ENCODE measurements at regions not wholly inside any gene's neighbourhood (a gene's known extent, or its start where the extent isn't known, plus 50 kb on each side); places are given as distances from the start of the nearest gene placed in this dataset.
A peak's percentile ranks its signal among the peaks of the same experiment; 100 is the strongest.
"Not testable (repeated sequence)": the region's sequence is repeated elsewhere in the genome, so short reads cannot be mapped to it uniquely, and the experiment has no call there.

DNA sequence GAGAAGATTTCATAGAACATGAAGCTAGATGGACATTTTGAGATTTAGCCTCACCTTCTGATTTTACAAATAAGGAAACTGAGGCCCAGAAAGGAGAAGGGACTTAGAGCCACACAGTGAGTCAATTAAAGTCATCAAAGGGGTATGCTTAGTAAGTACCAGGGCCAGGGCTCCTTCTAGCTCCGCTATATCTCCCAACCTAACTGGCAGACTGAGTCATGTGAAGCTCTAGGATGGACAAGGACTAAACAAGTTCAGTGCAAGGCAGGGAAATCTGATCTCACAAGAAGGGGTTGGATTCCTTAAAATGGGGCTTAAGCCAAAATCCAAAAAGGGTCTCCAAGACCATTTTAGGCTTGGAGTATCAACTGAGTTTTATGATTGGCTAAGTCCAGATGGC, 215.8 kb downstream of the PHLDA1 start:
- no peak overlapping the region for H3K27ac Mint-ChIP-seq
- H3K36me3 Mint-ChIP-seq = no peaks in the 10 kb centered on the region
- DNase-seq (ENCODE audit: low spot score in 2 of 2) = no peak
- H3K9me3 Mint-ChIP-seq = no peaks in the 10 kb centered on the region
- ATAC-seq = no peak

- no peak for DNase-seq (ENCODE audit: low spot score in 2 of 2)
- no peak overlapping the region for H3K27ac Mint-ChIP-seq
- peak in 1 of 2 donors; percentile 69 for ATAC-seq
These were observed 216.5 kb downstream of the PHLDA1 start for GRCh38 chr12:75814851-75815754.

DNA sequence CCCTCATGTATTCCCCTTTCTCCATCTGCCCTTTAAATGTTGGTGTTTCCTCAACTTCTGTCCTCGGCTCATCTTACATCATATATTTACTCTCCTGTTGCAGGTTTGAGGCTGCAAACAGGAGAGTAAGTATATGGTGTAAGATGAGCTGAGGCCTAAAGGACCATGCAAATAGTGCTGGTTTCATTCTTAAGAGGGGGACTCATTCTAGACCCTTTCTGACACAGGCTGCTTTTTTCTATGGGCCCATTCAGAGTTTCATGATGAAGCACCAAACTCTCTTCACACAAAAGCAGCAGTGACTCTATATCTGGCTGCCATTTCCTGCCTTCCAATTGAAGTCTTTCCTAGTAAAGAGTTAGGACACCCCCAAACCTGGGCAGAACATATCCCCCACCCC, 218.5 kb downstream of the PHLDA1 start:
- DNase-seq (ENCODE audit: low spot score in 2 of 2) (no peak), ATAC-seq (peak in 1 of 2 donors; percentile 59)
- Mint-ChIP-seq H3K9me3 (no peaks in the 10 kb centered on the region), H3K27ac (no peak overlapping the region), H3K36me3 (no peaks in the 10 kb centered on the region)

More at GRCh38 chr12:75814851-75815754, 216.5 kb downstream of the PHLDA1 start:
- H3K36me3 Mint-ChIP-seq = no peaks in the 10 kb centered on the region
- no peaks in the 10 kb centered on the region for H3K9me3 Mint-ChIP-seq

DNA sequence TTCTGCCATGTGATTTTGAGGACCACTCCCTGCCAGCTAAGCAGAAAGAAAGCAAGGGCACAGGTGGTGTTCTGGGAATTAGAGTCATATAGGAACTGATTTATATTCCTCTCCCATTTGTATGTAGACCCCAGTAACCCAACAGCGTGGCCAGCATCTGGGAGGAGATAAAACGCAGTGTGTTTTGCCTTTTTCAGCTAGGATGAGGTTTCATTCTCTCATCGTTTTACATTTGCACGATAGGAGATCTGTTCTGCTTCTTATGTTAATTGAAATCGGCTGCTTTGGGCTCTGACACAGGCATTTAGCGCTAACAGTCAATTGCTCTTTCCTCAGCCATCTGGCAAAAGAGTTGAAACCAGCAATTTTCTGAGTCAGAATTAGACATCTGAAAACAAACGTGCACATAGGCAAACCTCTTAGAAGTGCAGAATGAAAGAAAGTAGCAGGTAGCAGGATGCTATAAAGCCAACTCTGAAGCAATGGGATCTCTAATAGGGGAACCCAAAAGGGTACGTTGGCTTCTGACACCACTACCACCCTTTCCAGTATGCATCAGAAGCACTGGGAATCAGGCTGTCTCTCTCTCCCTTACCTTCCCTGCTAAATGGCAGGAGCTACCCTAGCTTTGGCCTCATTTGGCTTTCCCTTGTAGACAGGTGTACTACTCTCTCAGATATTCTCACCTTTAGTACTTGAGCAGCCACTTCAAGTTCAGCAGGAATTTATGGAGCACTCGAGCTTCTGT, 219.1 kb downstream of the PHLDA1 start:
- DNase-seq (ENCODE audit: low spot score in 2 of 2) = no peak
- H3K27ac Mint-ChIP-seq = no peak overlapping the region
- ATAC-seq = peak in 1 of 2 donors; percentile 43
- no peaks in the 10 kb centered on the region for H3K9me3 Mint-ChIP-seq
- no peaks in the 10 kb centered on the region for H3K36me3 Mint-ChIP-seq

DNA sequence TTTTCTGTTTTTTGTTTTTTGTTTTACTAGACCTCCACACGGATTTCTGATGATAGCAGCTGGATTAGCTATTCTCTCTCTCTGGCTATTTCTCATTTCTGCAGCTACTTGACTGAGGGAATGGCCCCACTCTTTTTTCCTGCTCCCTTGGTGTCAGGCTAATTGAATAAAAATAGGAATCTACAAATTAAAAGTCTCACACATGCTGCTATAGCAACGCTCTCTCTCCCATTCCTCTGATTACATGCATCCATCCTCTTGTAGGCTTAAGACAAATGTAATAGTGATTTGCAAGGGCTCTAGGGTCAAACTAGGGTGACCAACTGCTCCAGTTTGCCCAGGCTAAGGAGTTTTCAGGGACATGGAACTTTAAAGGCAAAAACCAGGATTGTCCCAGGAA, 221.8 kb downstream of the PHLDA1 start:
- DNase-seq (ENCODE audit: low spot score in 2 of 2) (no peak), ATAC-seq (no peak)
- Mint-ChIP-seq H3K36me3 (no peaks in the 10 kb centered on the region), H3K27ac (no peak overlapping the region), H3K9me3 (peaks cover 0 to 4% of the 10 kb centered on the region in 2 donors)

DNA sequence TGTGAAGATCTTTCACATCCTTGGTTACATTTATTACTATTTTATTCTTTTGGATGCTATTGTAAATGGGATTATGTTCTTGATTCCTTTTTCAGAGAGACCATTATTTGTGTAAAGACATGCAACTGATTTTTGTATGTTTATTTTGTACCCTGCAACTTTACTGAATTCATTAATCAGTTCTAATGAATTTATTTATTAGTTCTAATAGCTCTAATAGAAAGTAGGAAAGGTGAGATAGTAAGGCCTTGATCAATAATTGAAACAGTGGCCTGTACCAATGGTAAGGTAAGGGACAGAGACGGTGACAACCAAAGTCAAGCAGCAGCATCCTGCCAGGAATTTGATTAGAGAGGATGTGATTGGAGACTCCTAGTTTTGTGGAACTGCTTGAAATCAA, 224.1 kb downstream of the PHLDA1 start:
- peaks cover 0 to 4% of the 10 kb centered on the region in 2 donors for H3K9me3 Mint-ChIP-seq
- no peak overlapping the region for H3K27ac Mint-ChIP-seq
- ATAC-seq (no peak), DNase-seq (ENCODE audit: low spot score in 2 of 2) (no peak)
- H3K36me3 Mint-ChIP-seq = no peaks in the 10 kb centered on the region

DNA sequence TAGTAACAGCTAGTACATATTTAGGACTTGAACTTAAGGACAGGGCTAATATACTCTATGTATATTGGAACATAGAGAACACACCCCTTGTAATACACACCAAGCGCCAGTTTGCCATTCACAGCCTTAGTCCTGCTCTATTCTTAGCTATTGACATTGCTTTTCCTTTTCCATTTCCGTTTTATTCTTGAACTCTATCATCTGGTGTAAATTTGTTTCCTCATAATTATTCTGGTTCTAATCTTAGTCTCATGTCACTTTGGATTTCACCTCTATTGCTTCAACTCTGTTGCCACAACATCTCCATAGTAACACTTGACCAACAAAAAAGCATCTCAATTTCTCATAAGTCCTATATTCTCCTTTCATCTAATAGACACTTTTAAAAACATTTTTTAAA, 225.7 kb downstream of the PHLDA1 start:
- DNase-seq (ENCODE audit: low spot score in 2 of 2) (no peak), ATAC-seq (no peak)
- Mint-ChIP-seq H3K9me3 (peaks cover 0 to 4% of the 10 kb centered on the region in 2 donors), H3K27ac (no peak overlapping the region), H3K36me3 (no peaks in the 10 kb centered on the region)

DNA sequence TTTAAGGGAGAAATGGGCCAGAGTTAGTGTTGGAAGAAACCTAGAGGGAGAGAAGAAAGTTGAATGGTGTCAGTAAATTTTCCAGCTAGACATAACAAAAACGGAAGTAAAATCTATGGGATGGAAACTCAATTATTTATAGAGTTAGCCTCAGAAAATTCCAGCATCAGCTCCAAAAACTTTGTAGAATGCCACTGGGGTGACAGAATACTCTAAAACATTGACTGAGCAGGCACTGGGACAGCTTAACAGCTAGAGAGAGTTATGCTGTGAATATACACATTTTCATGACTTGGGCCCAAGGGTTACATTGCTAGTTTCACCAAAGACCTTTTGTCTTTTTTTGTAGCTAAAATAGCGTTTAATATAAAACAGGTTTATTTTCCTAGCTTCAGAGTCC, 226.3 kb downstream of the PHLDA1 start:
- Mint-ChIP-seq H3K27ac (no peak overlapping the region), H3K9me3 (peaks cover 0 to 4% of the 10 kb centered on the region in 2 donors), H3K36me3 (no peaks in the 10 kb centered on the region)
- no peak for ATAC-seq
- DNase-seq (ENCODE audit: low spot score in 2 of 2) = no peak

GRCh38 chr12:75798136-75798926, 233.2 kb downstream of the PHLDA1 start:
- Mint-ChIP-seq H3K9me3 (no peaks in the 10 kb centered on the region), H3K36me3 (no peaks in the 10 kb centered on the region), H3K27ac (no peak overlapping the region)
- ATAC-seq (no peak), DNase-seq (ENCODE audit: low spot score in 2 of 2) (no peak)

DNA sequence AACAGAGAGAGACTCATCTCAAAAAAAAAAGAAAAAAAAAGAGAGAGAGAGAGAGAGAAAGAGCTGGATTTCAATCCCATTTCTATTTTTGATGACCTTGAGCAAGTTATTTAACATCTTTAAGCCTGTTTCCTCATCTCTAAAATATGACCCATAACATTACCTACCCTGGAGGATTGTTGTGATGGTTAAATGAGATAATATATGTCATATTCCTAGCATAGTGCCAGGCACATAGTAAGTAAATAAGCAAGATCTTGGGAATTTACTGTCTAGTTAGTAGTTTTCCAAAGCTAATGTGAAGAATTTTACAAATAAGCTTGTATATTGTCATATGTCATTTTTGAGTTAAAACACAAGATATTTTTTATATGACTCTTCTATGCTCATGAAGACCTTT, 236.5 kb downstream of the PHLDA1 start:
- H3K9me3 Mint-ChIP-seq = no peaks in the 10 kb centered on the region
- no peak for ATAC-seq

GRCh38 chr12:75792687-75793086, 238.9 kb downstream of the PHLDA1 start:
- H3K9me3 Mint-ChIP-seq = peaks cover 0 to 4% of the 10 kb centered on the region in 2 donors
- H3K36me3 Mint-ChIP-seq = no peaks in the 10 kb centered on the region
- H3K27ac Mint-ChIP-seq = no peak overlapping the region

More for the DNA sequence above, 236.5 kb downstream of the PHLDA1 start:
- H3K36me3 Mint-ChIP-seq = no peaks in the 10 kb centered on the region
- no peak overlapping the region for H3K27ac Mint-ChIP-seq
- no peak for DNase-seq (ENCODE audit: low spot score in 2 of 2)

GRCh38 chr12:75790219-75790618, 241.4 kb downstream of the PHLDA1 start:
- H3K27ac Mint-ChIP-seq = peak overlapping the region in 1 of 2 donors; percentile 25

More at GRCh38 chr12:75792687-75793086, 238.9 kb downstream of the PHLDA1 start:
- ATAC-seq = no peak
- DNase-seq (ENCODE audit: low spot score in 2 of 2) = no peak

GRCh38 chr12:75787146-75787545, 244.4 kb downstream of the PHLDA1 start:
- not testable (repeated sequence) for H3K27ac Mint-ChIP-seq; ATAC-seq; H3K36me3 Mint-ChIP-seq; H3K9me3 Mint-ChIP-seq; DNase-seq (ENCODE audit: low spot score in 2 of 2)

More at GRCh38 chr12:75790219-75790618, 241.4 kb downstream of the PHLDA1 start:
- no peaks in the 10 kb centered on the region for H3K36me3 Mint-ChIP-seq
- DNase-seq (ENCODE audit: low spot score in 2 of 2) (no peak), ATAC-seq (peak; percentile 41 to 94)
- H3K9me3 Mint-ChIP-seq = peaks cover 0 to 4% of the 10 kb centered on the region in 2 donors

GRCh38 chr12:75786070-75786469, 245.5 kb downstream of the PHLDA1 start:
- no peaks in the 10 kb centered on the region for H3K36me3 Mint-ChIP-seq
- DNase-seq (ENCODE audit: low spot score in 2 of 2) = no peak
- no peak overlapping the region for H3K27ac Mint-ChIP-seq
- ATAC-seq = no peak
- peaks cover 0 to 4% of the 10 kb centered on the region in 2 donors for H3K9me3 Mint-ChIP-seq

- no peak overlapping the region for H3K27ac Mint-ChIP-seq
- ATAC-seq (no peak), DNase-seq (ENCODE audit: low spot score in 2 of 2) (no peak)
- peaks cover 0 to 4% of the 10 kb centered on the region in 2 donors for H3K9me3 Mint-ChIP-seq
- no peaks in the 10 kb centered on the region for H3K36me3 Mint-ChIP-seq
These were observed 247.0 kb downstream of the PHLDA1 start for GRCh38 chr12:75784591-75784990.

DNA sequence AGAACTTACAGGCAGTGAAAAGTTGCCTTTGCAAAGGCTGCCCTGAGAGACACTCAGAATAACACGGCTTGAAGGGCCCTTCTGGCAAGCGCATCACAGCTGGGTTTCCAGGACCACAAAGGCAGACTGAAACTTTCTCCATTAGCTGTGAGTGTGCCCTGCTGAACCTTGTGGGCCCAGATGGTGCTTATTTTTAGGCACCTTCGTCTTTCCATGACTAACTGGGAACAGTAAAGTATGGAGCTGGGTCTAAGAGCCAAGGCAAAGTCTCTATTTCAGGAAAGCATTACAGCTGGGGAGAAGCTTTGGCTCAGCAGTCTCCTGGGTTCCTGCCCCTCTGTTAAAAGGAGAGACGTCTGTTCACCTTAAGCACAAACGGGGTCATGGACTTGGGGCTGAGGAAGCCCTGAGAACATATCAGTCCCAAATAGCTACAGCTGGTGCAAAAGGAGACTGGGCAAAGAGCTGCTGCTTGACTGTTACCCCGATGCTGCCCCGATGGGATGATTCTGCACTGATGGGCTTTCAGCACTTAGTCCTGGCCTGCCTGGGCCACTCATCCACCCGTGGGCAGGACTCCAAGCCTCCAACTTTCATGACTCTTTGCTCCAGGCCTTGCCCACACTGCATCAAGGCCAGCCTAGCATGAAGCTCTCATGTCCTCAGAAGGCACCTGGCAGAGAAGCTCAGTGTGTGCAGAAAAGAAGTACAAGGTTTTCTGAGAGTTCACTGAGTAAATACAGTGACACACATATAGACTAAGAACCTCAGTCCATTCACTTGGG, 248.3 kb downstream of the PHLDA1 start:
- Mint-ChIP-seq H3K27ac (peak overlapping the region in 1 of 2 donors; percentile 50), H3K36me3 (no peaks in the 10 kb centered on the region), H3K9me3 (no peaks in the 10 kb centered on the region)
- ATAC-seq = no peak
- DNase-seq (ENCODE audit: low spot score in 2 of 2) = no peak

Measured in activated naive CD4-positive, alpha-beta T cell treated with anti-CD3 and anti-CD28 coated beads, Interleukin-2, amount 50 U/mL, for 72 hours (primary cell).